ENCODE measurements at regions not wholly inside any gene's neighbourhood (a gene's known extent, or its start where the extent isn't known, plus 50 kb on each side); places are given as distances from the start of the nearest gene placed in this dataset.

- DNase-seq = peak; percentile 86
Measured at GRCh38 chr13:32911506-32911905, 104.7 kb upstream of the KL start.

DNA sequence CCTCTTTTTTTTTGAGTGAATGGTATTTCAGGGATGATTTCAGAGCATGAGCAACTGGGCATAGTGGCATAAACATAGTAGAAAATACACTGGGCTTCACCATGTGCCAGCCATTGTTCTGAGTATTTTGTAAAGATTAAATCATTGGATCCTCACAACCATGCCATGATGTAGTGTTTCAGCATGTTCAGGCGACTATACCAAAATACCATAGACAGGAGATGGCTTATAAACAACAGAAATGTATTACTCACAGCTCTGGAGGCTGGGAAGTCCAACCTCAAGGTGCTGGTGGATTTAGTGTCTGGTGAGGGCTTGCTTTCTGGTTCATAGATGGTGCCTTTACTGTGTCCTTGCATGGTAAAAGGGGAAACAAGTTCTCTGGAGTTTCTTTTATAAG lies 101.5 kb upstream of the KL start:
- DNase-seq = no peak

DNA sequence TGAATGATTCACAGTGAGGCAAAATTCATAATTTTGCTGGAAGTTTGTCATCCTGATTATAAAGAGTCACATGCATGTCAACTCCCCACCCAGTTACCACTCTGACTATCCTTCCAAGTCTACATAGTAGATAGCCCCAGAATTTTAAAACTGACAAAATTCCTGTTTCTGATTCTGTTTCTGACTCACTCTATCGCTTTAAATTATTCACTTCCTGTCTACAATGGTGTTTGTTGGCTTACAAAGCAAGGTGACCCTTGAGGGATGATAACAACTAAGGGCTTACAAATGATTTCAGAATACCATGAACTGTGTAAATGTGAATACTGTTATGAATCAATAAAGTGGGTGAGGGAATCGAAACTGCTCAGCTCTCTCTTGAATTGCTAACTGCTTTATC lies 98.7 kb upstream of the KL start:
- DNase-seq = no peak

DNA sequence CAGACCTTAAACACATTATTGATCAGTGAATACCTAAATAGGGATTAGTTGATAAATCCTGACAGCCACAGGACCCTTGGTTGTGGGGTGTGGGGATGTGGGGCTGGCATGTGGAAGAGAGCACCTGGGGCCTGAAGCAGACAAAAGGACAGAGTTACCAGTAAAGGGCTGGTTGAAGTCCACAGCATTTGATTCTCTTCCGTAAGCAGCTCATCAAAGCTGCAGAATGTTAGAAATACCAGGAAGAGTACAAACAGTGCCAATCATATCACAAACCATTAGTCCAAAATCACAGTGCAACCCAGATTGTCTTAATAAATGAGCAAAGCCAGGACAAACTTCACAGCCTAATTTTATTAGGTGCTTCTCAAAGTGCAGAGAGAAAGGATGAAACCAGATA lies 92.5 kb upstream of the KL start:
- no peak for DNase-seq

DNA sequence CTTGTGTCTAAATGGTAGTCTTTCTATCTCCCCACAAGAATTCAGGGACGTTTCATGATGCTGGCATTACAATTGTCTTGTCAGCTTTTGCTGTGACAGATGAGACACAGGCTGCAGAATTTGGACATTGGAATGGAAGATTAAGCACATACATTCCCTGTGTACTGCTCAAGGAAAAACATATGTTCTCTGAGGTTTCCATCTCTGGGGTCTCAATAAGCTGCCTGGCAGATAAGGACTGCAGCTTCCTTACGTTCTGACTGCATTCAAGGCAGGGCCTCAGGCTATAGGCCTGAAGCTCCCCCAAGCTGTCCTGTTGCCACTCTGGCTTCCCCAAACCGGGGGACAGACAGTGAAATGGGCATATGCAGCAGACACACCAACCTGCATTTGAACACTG lies 91.3 kb upstream of the KL start:
- DNase-seq = no peak

DNA sequence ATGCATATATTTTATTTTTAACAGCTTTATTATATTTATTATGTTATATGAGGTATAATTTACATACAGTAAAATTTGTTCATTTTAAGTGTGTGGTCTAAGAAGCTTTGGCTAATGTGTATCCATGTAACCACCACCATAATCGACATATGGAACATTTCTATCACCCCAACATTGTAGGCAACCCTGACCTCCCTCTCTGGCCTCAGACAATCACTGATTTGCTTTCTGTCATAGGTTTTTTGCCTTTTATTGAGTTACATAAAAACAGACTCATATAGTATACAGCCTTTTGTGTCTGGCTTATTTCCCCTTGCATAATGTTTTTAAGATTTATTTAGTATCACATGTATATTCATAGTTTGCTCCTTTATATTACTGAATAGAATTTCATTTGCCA lies 90.7 kb upstream of the KL start:
- DNase-seq = no peak

GRCh38 chr13:32932376-32932775 lies 83.8 kb upstream of the KL start:
- DNase-seq = no peak

DNA sequence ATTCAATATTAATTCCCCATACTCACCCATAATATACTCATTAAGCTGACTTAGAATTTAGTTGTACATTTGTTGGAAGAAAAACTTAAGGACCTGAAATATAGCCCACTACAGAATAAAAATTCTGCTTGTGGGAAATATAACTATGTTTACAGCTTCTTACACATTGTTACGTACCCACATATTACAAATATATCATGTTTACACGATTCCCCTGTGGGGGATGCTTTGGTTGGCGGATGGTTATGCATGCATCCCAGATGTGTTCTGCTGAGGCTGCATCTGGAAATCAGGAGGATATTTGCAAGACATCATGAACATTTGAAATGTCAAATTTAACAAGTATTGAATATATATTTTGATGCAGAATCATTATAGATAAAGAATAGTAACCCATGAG lies 79.5 kb upstream of the KL start:
- DNase-seq = no peak

GRCh38 chr13:32938314-32938713 lies 77.9 kb upstream of the KL start:
- DNase-seq = no peak

GRCh38 chr13:32938907-32939306 lies 77.3 kb upstream of the KL start:
- DNase-seq = no peak

- DNase-seq = peak; percentile 47
Measured at GRCh38 chr13:32940601-32941000, 75.6 kb upstream of the KL start.

GRCh38 chr13:32941368-32941767 lies 74.9 kb upstream of the KL start:
- no peak for DNase-seq

- no peak for DNase-seq
Measured at GRCh38 chr13:32946558-32946957, 69.7 kb upstream of the KL start.

- DNase-seq = peak; percentile 65
Measured at GRCh38 chr13:32947411-32948276, 68.6 kb upstream of the KL start.

DNA sequence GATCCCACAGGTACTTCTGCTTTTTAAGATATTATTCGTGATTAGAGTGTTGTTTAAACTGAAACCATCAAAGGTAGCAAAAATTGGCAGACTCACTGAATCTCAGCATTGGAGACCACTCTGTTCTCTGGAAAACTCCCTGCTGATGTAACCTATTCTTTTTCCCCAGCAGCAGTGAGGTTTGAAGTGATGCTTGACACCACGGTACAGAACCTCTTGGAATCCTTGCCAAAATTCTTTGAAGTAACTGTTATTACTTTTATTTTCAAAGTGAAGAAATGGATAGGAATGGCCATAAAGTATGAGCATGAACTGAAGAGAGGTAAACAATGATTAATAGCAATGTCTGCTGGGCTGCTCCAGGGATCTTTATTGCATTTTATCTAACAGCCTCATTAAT lies 66.4 kb upstream of the KL start:
- no peak for DNase-seq

GRCh38 chr13:32951580-32951979 lies 64.6 kb upstream of the KL start:
- DNase-seq = peak; percentile 93

DNA sequence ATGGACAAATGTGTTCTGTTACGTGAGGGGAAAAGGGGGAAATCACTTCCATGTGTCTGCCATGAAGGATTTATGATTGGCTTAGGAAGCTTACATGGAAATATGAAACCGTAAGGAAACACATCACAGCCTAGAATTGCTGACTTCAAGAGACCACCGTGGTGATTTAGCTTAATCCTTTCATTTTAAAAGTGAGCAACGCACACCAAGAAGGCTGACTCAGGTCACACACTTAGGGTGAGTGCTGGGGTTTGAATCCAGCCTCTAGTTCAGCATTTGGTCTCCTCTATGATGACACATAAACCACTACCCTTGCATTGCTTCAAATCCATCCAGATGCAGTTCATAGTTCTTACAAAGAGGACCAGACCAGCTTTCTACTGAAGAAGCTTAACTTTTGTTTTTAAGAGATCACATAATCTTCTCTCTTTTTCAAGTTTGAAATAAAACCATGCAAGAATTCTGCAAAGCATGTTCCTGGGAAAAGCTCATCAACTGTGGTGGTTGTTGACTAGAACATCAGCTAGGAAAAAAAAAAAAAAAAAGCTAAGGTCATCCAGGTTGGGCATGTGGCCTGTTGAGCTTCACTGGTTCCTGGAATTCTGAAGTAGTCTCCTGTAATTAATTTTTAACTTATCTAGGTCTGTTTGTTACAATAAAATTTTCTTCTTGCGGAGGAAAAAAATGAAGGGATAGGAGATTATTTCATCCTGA lies 60.2 kb upstream of the KL start:
- DNase-seq = no peak

GRCh38 chr13:32956595-32956933 lies 59.7 kb upstream of the KL start:
- no peak for DNase-seq

DNA sequence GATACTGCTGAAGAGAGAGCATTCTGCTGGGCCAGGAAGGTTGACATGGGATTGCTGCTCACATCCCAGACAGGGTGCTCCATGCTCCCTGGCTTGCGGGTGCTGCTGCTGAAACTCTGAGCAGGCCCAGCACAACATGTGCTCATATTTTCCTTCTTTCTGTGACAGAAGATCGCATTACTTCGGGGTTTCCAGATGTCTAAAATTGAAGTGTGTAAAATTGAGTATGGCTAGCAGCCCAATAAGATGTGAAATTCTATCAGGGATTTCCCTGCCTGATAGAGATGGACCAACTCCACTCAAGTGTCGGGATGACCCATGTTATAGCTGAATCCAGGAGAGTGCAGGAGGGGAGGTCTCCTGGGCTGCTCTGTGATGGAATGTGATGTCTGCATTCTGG lies 55.6 kb upstream of the KL start:
- DNase-seq = no peak

- DNase-seq = no peak
Measured at GRCh38 chr13:32961724-32962123, 54.5 kb upstream of the KL start.

- DNase-seq = no peak
Measured at GRCh38 chr13:32962342-32962741, 53.9 kb upstream of the KL start.

DNA sequence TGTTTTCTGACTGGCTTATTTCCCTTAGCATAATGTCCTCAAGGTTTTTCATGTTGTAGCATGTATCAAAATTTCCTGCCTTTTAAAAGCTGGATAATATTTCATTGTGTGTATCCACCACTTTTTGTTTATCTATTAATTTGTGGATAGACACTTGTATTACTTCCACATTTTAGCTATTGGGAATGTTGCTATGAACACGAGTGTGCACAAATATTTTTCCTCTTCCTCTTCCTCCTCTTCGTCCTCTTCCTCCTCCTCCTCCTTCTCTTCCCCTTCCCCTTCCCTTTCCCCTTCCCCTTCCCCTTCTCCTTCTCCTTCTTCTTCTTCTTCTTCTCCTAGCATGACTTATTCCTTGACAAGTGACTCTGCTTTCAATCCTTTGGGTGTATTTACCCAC lies 51.2 kb upstream of the KL start:
- DNase-seq = no peak

Data from NCI-H69 (cell line).